ENCODE measurements at regions not wholly inside any gene's neighbourhood (a gene's known extent, or its start where the extent isn't known, plus 50 kb on each side); places are given as distances from the start of the nearest gene placed in this dataset.

DNA sequence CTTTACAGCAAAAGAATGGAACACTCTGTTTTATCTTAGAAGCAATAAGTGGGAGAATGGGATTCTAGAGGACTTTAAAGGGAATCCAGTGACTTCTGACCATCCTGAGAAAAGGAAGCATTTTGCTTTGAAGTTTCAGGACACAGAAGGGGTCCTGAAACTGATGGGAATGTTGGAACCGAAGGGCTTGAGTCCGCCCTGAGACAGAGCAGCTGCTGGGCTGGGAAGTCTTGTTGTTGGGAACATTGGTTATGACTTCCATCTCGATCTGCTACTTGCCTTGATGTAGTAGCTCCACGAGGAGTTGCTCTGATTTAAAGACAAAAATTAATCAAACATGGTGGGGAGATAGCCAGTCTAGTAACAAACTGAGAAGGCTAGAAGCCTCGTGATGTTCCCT, 177.6 kb downstream of the JCAD start:
- H3K4me1 ChIP-seq, result no peaks in the 10 kb centered on the region
- no peaks in the 10 kb centered on the region for H3K27me3 ChIP-seq (ENCODE audit: low read depth)
- in situ Hi-C loops (cut with MboI; ENCODE audit: low sequenced_read_pairs), result no loop called here
- DNase-seq (ENCODE audit: low spot score in 2 of 2), result no peak
- H3K9me3 ChIP-seq, result no peaks in the 10 kb centered on the region
- H3K36me3 ChIP-seq (replicated peaks), result no peaks in the 10 kb centered on the region
- H3K4me3 ChIP-seq, result no peak overlapping the region

GRCh38 chr10:29881336-29881771, 178.0 kb downstream of the JCAD start:
- H3K9me3 ChIP-seq, result no peaks in the 10 kb centered on the region
- in situ Hi-C loops (cut with MboI; ENCODE audit: low sequenced_read_pairs), result no loop called here
- no peaks in the 10 kb centered on the region for H3K4me1 ChIP-seq
- no peak for DNase-seq (ENCODE audit: low spot score in 2 of 2)
- H3K4me3 ChIP-seq, result no peak overlapping the region
- H3K36me3 ChIP-seq (replicated peaks), result no peaks in the 10 kb centered on the region
- no peaks in the 10 kb centered on the region for H3K27me3 ChIP-seq (ENCODE audit: low read depth)

DNA sequence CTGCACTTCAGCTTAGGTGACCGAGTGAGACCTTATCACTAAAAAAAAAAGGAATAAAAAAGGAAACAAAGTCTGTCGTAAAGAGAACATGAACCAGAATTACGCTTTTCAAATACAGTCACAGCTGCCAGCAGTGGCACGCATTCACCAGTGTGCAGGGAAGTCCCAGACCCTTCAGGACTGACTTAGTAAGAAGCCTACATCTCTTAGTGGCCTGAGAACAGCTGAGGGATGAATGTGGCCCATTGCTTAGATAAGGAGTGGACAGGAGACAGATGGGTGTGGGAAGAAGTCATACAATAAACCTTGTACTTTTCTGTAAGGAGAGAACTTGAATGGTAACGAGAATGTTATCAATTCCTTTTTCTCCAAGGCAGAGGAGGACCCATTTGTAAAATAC, 178.5 kb downstream of the JCAD start:
- Histone ChIP-seq H3K27me3 (ENCODE audit: low read depth) (no peaks in the 10 kb centered on the region), H3K4me3 (no peak overlapping the region)
- in situ Hi-C loops (cut with MboI; ENCODE audit: low sequenced_read_pairs), result no loop called here

DNA sequence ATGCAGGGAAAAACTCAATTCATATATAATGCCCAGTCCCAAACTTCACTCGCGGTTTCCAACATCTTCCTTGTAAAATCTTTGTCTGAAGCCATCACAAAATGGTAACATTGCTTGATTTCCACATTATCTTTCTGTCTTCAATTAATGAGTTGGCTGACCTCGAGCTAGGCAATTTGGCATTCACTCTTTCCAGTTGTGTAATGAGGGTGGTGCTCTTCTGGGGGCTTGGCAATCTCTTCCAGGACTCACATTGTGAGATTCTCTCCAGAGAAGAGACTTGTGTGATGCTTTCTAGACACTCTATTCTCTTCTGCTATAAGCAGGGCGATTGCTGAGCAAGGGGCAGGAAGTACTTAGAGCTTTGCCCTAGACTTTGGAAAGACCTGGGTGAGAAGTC, 179.5 kb downstream of the JCAD start:
- Histone ChIP-seq H3K4me3 (no peak overlapping the region), H3K4me1 (no peaks in the 10 kb centered on the region), H3K27me3 (ENCODE audit: low read depth) (no peaks in the 10 kb centered on the region), H3K36me3 (replicated peaks) (no peaks in the 10 kb centered on the region), H3K9me3 (no peaks in the 10 kb centered on the region)
- DNase-seq (ENCODE audit: low spot score in 2 of 2), result no peak
- in situ Hi-C loops (cut with MboI; ENCODE audit: low sequenced_read_pairs), result no loop called here

More for the DNA sequence above, 178.5 kb downstream of the JCAD start:
- no peak for DNase-seq (ENCODE audit: low spot score in 2 of 2)
- H3K9me3 ChIP-seq, result no peaks in the 10 kb centered on the region
- no peaks in the 10 kb centered on the region for H3K4me1 ChIP-seq
- no peaks in the 10 kb centered on the region for H3K36me3 ChIP-seq (replicated peaks)

GRCh38 chr10:29878492-29878891, 180.9 kb downstream of the JCAD start:
- Histone ChIP-seq H3K27me3 (ENCODE audit: low read depth) (no peaks in the 10 kb centered on the region), H3K9me3 (no peaks in the 10 kb centered on the region), H3K4me1 (no peaks in the 10 kb centered on the region), H3K36me3 (replicated peaks) (no peaks in the 10 kb centered on the region), H3K4me3 (no peak overlapping the region)
- in situ Hi-C loops (cut with MboI; ENCODE audit: low sequenced_read_pairs), result no loop called here
- DNase-seq (ENCODE audit: low spot score in 2 of 2), result no peak

GRCh38 chr10:29877793-29878491, 181.4 kb downstream of the JCAD start:
- Histone ChIP-seq H3K4me1 (no peaks in the 10 kb centered on the region), H3K4me3 (no peak overlapping the region), H3K27me3 (ENCODE audit: low read depth) (no peaks in the 10 kb centered on the region), H3K36me3 (replicated peaks) (no peaks in the 10 kb centered on the region), H3K9me3 (no peaks in the 10 kb centered on the region)
- in situ Hi-C loops (cut with MboI; ENCODE audit: low sequenced_read_pairs), result no loop called here
- DNase-seq (ENCODE audit: low spot score in 2 of 2), result no peak

DNA sequence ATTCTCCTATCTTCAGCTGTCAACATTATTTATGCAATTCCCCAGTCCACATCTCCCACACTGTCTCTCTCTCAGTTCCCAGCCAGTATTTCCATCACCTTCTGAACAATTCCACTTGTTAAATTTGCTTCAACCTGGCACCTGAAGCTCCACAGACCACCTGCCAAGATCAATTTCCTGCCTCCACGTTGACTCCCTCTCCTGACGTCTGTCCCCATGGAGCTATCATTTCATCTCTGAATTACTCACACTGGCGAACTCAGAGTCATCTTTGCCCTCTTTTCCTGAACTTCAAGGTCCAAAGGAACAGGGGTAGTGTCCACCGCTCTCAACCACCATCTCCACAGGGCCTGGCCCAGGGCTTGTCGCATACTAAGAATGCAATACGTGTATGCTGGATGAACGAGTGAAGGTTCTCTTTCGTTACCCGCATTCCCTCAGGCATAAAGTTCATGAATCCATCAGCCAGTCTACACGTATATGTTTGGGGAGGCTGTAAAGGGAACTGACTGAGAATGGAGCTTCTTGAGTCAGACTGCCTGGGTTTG, 183.3 kb downstream of the JCAD start:
- Histone ChIP-seq H3K9me3 (no peaks in the 10 kb centered on the region), H3K27me3 (ENCODE audit: low read depth) (no peaks in the 10 kb centered on the region), H3K4me3 (no peak overlapping the region), H3K36me3 (replicated peaks) (no peaks in the 10 kb centered on the region), H3K4me1 (no peaks in the 10 kb centered on the region)
- in situ Hi-C loops (cut with MboI; ENCODE audit: low sequenced_read_pairs), result no loop called here
- no peak for DNase-seq (ENCODE audit: low spot score in 2 of 2)

DNA sequence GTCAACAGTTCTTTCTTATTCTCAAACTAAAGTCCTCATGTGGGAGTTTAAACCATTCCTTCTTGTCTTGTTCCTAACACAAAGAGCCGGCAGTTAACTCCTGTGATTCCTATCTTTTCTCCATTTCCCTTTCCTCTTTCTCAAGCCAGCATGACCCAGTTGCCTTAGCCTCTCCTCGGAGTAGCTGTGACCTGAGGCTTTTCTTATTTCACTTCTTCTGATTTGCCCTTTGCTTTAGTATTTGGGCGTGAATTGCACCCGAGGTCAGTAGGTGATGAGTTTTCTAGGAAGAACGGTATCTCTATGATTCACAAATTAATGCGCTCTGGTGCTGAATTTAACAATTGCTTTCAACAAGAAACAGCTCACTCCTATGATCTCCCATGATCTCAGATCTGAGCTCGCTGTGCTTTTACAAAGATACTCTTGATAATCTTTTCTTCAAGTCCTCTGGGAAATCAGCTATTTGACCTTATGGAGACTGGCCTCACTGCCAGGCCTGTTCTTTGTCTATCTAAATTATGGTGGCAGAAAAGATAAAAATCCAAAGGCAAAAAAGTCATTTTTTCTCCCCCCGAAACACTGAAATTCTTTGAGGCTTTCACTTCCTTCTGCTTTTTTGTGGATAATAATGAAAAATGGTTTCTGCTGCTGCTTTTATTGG, 184.6 kb downstream of the JCAD start:
- no peaks in the 10 kb centered on the region for H3K9me3 ChIP-seq
- DNase-seq (ENCODE audit: low spot score in 2 of 2), result no peak
- no peaks in the 10 kb centered on the region for H3K36me3 ChIP-seq (replicated peaks)
- H3K4me1 ChIP-seq, result no peaks in the 10 kb centered on the region
- no peak overlapping the region for H3K4me3 ChIP-seq
- in situ Hi-C loops (cut with MboI; ENCODE audit: low sequenced_read_pairs), result no loop called here
- no peaks in the 10 kb centered on the region for H3K27me3 ChIP-seq (ENCODE audit: low read depth)

DNA sequence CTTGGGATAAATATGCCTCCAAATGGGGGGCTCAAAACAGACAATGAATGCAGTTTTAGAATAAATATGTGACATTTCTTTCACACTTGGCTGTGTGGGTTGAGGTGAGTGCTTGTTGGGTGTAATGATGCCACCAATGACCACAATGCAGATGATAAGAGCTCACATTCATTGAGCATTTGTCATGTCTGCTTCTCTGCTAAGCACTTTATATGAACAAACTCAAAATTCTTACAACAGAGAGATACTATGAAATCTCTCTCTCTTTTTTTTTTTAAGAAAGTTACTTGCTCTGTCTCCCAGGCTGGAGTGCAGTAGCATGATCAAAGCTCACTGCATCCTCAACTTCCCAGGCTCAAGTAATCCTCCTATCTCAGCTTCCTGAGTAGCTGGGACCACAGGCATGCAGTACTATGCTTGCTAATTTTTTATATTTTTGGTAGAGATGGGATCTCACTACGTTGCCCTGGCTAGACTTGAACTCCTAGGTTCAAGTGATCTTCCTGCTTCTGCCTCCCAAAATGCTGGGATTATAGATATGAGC, 185.4 kb downstream of the JCAD start:
- no peak for DNase-seq (ENCODE audit: low spot score in 2 of 2)
- Histone ChIP-seq H3K27me3 (ENCODE audit: low read depth) (no peaks in the 10 kb centered on the region), H3K4me1 (no peaks in the 10 kb centered on the region), H3K36me3 (replicated peaks) (no peaks in the 10 kb centered on the region), H3K9me3 (no peaks in the 10 kb centered on the region), H3K4me3 (no peak overlapping the region)
- in situ Hi-C loops (cut with MboI; ENCODE audit: low sequenced_read_pairs), result no loop called here

GRCh38 chr10:29870522-29871044, 188.8 kb downstream of the JCAD start:
- no peaks in the 10 kb centered on the region for H3K4me1 ChIP-seq
- H3K27me3 ChIP-seq (ENCODE audit: low read depth), result no peaks in the 10 kb centered on the region
- in situ Hi-C loops (cut with MboI; ENCODE audit: low sequenced_read_pairs), result no loop called here
- H3K9me3 ChIP-seq, result no peaks in the 10 kb centered on the region
- H3K4me3 ChIP-seq, result no peak overlapping the region
- no peak for DNase-seq (ENCODE audit: low spot score in 2 of 2)
- H3K36me3 ChIP-seq (replicated peaks), result no peaks in the 10 kb centered on the region

- in situ Hi-C loops (cut with MboI; ENCODE audit: low sequenced_read_pairs), result no loop called here
- Histone ChIP-seq H3K36me3 (replicated peaks) (no peaks in the 10 kb centered on the region), H3K4me1 (no peaks in the 10 kb centered on the region), H3K27me3 (ENCODE audit: low read depth) (no peaks in the 10 kb centered on the region), H3K9me3 (no peaks in the 10 kb centered on the region), H3K4me3 (no peak overlapping the region)
- no peak for DNase-seq (ENCODE audit: low spot score in 2 of 2)
Observed at GRCh38 chr10:29869593-29869992, 189.8 kb downstream of the JCAD start.

DNA sequence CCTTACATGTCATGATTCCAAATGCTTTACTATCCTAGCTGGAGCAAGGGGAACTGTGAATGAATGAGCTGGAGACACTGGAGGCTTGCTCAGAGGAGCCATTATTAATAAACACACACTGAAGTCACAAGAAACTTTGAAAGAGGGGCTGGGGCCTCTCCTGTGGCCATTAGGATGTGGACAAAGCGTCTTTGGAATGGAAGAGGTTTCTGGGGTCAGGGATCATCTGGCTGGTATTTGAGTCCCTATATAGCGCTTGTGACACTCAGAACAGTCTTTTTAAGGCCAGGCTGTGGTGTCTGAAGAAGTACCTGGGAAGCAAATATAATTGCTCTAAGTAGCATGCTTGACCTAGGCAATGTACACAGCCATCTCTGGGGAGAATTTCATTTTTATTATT, 193.0 kb downstream of the JCAD start:
- Histone ChIP-seq H3K9me3 (no peaks in the 10 kb centered on the region), H3K4me1 (no peaks in the 10 kb centered on the region), H3K27me3 (ENCODE audit: low read depth) (no peaks in the 10 kb centered on the region), H3K36me3 (replicated peaks) (no peaks in the 10 kb centered on the region), H3K4me3 (no peak overlapping the region)
- no peak for DNase-seq (ENCODE audit: low spot score in 2 of 2)
- in situ Hi-C loops (cut with MboI; ENCODE audit: low sequenced_read_pairs), result no loop called here

DNA sequence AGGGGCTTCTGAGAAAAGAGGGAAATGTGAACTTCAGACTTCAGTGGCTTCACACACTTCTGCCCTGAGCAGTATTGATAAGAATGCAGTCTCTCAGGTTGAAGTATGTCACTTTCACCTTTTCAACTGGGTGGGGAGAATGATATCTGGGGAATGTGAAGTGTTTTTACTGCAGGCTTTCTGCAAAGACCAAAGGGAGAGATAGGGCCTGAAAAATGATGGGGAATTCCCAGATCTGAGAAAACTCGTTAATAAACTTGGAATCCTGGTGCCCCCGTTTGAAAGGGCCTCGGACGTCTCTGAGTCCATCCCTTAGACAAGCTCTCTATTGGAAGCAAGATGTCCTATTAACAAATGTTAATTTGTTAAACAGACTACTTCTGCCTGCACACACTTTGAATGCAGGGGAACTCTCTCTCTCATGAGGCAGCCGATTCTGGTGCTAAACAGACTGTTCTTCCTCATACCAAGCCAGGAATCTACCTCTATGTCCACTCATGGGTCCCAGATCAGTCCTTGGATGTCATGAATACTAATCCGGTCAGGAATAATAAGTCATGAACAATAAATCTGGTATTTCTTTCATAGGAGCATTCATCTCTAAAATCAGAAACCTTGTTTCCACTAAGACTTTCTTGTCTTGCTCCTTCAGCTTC, 193.6 kb downstream of the JCAD start:
- H3K4me1 ChIP-seq, result no peaks in the 10 kb centered on the region
- no peak for DNase-seq (ENCODE audit: low spot score in 2 of 2)
- in situ Hi-C loops (cut with MboI; ENCODE audit: low sequenced_read_pairs), result no loop called here
- H3K9me3 ChIP-seq, result no peaks in the 10 kb centered on the region
- H3K4me3 ChIP-seq, result no peak overlapping the region
- H3K36me3 ChIP-seq (replicated peaks), result no peaks in the 10 kb centered on the region
- H3K27me3 ChIP-seq (ENCODE audit: low read depth), result no peaks in the 10 kb centered on the region

Measured in HAP-1 (cell line).